HCT116 (cell line): ENCODE measurements at regions not wholly inside any gene's neighbourhood (a gene's known extent, or its start where the extent isn't known, plus 50 kb on each side); places are given as distances from the start of the nearest gene placed in this dataset.

Source experiments
- ATAC-seq: fragments of 200-7000 bp; cut with Tn5 transposase; 2 replicates; pipeline ENCODE4 v1.9.1; 2020; ENCODE audit warnings: mild to moderate bottlenecking, moderate library complexity
- BruUV-seq: library from RNA; stranded (reverse); fragments of 400-500 nt; replicated peaks from 2 replicates; lab custom pipeline; 2021; lab: Mats Ljungman, UMichigan
- CTCF ChIA-PET: fragments of 300-600 bp; sonication (Branson Sonifier 250); formaldehyde crosslinking; loops from one replicate; lab custom pipeline; 2021; ENCODE audit warnings: antibody characterized with exemption; lab: Charles Lee
- POLR2A ChIA-PET: fragments of 300-600, 350-600 bp; sonication (Branson Sonifier 250); formaldehyde crosslinking; loops from one replicate; lab custom pipeline; 2021; ENCODE audit warnings: antibody characterized with exemption; lab: Charles Lee
- RAD21 ChIA-PET, 2 experiments: fragments of 300-600 bp; sonication (Branson Sonifier 250); formaldehyde crosslinking; loops; one replicate each; lab custom pipeline; 2023; ENCODE audit warnings: low total read pairs in 2 of 2; ENCODE audit not compliant: uncharacterized antibody in 2 of 2, unreplicated experiment in 2 of 2, low non-redundant PET in 1 of 2; lab: Charles Lee
- DNase-seq: peaks from one replicate; pipeline ENCODE4 v3.0.0-alpha.2; 2010; ENCODE audit warnings: low read depth, low spot score
- H2AFZ ChIP-seq: fragments of 200-600 bp; shearing (Covaris generic), sonication (generic); 2 replicates; pipeline ENCODE4 v1.6.1; 2017; ENCODE audit warnings: low read depth, mixed run types, mixed read lengths, antibody characterized with exemption, low read length; ENCODE audit not compliant: poor library complexity, severe bottlenecking
- H3K27ac ChIP-seq: 2 replicates; pipeline ENCODE4 v1.5.1; 2012; ENCODE audit warnings: low read depth, low read length
- H3K27me3 ChIP-seq: fragments of 200-600 bp; sonication (generic); 2 replicates; pipeline ENCODE4 v1.6.1; 2016; ENCODE audit warnings: mixed run types, low read length, mixed read lengths; ENCODE audit not compliant: insufficient read depth
- H3K36me3 ChIP-seq, 2 experiments: fragments of 200-500 bp in 1 of 2; fragments of 200-600 bp in 1 of 2; sonication (Bioruptor generic) in 1 of 2; sonication (generic) in 1 of 2; 2 replicates each; pipeline versions ENCODE4 v1.5.1 to v1.6.1; 2014 to 2016; ENCODE audit warnings: low read length in 2 of 2, inconsistent platforms in 1 of 2, mixed read lengths in 1 of 2, mixed run types in 1 of 2; ENCODE audit not compliant: insufficient read depth in 2 of 2, control insufficient read depth in 1 of 2
- H3K4me1 ChIP-seq, 2 experiments: fragments of 200-600 bp in 1 of 2; sonication (generic) in 1 of 2; 2 replicates each; pipeline versions ENCODE4 v1.5.1 to v1.6.1; 2012 to 2017; ENCODE audit warnings: low read length in 2 of 2, inconsistent platforms in 1 of 2, mild to moderate bottlenecking in 1 of 2, mixed read lengths in 1 of 2, mixed run types in 1 of 2, moderate library complexity in 1 of 2; ENCODE audit not compliant: insufficient read depth in 2 of 2, control insufficient read depth in 1 of 2
- H3K4me2 ChIP-seq: fragments of 200-600 bp; sonication (generic); 2 replicates; pipeline ENCODE4 v1.6.1; 2017; ENCODE audit warnings: mixed run types, low read length, mixed read lengths
- H3K4me3 ChIP-seq, 2 experiments: fragments of 200-600 bp in 1 of 2; sonication (generic) in 1 of 2; replicated peaks in 1 of 2; 2 replicates each; pipeline ENCODE4 v1.5.1; 2011 to 2016; ENCODE audit warnings: low read length in 2 of 2, control low read depth in 1 of 2, low read depth in 1 of 2, mild to moderate bottlenecking in 1 of 2, mixed read lengths in 1 of 2, mixed run types in 1 of 2
- H3K79me2 ChIP-seq: fragments of 200-600 bp; sonication (generic); 2 replicates; pipeline ENCODE4 v1.6.1; 2017; ENCODE audit warnings: mild to moderate bottlenecking, mixed run types, low read length, moderate library complexity, mixed read lengths; ENCODE audit not compliant: insufficient read depth
- H3K9ac ChIP-seq: fragments of 200-600 bp; sonication (generic); 2 replicates; pipeline ENCODE4 v1.6.1; 2016; ENCODE audit warnings: low read length, mixed read lengths
- H3K9me2 ChIP-seq: fragments of 200-600 bp; sonication (generic), shearing (Covaris generic); 2 replicates; pipeline ENCODE4 v1.6.1; 2017; ENCODE audit warnings: mixed run types, mild to moderate bottlenecking, moderate library complexity; ENCODE audit not compliant: insufficient read depth
- H3K9me3 ChIP-seq, 2 experiments: fragments of 200-500 bp in 1 of 2; fragments of 200-600 bp in 1 of 2; sonication (Bioruptor generic) in 1 of 2; sonication (generic) in 1 of 2; 2 replicates each; pipeline ENCODE4 v1.6.1; 2014 to 2017; ENCODE audit warnings: low read length in 2 of 2, mixed read lengths in 2 of 2, inconsistent platforms in 1 of 2, low read depth in 1 of 2, mild to moderate bottlenecking in 1 of 2, mixed run types in 1 of 2, moderate library complexity in 1 of 2; ENCODE audit not compliant: control insufficient read depth in 1 of 2, insufficient read depth in 1 of 2
- H4K20me1 ChIP-seq: fragments of 200-600 bp; sonication (generic), shearing (Covaris generic); 2 replicates; pipeline ENCODE4 v1.6.1; 2017; ENCODE audit warnings: mixed run types, mild to moderate bottlenecking, moderate library complexity; ENCODE audit not compliant: insufficient read depth
- ATF3 ChIP-seq: IDR thresholded peaks from 2 replicates; pipeline ENCODE4 v1.6.1; 2012
- CBX3 ChIP-seq: IDR thresholded peaks from 2 replicates; pipeline ENCODE4 v1.6.1; 2012; ENCODE audit warnings: low read depth
- CEBPB ChIP-seq: IDR thresholded peaks from 2 replicates; pipeline ENCODE4 v1.6.1; 2012; ENCODE audit warnings: low read depth
- CTCF ChIP-seq, 3 experiments: fragments of 200-600 bp in 1 of 3; sonication (generic) in 1 of 3; IDR thresholded peaks in 2 of 3; conservative IDR thresholded peaks in 1 of 3; 2 replicates each; pipeline ENCODE4 v1.5.1; 2012 to 2017; ENCODE audit warnings: low read depth in 2 of 3, low read length in 2 of 3, antibody characterized with exemption in 1 of 3, borderline replicate concordance in 1 of 3, control low read depth in 1 of 3, mild to moderate bottlenecking in 1 of 3, mixed read lengths in 1 of 3, mixed run types in 1 of 3, moderate library complexity in 1 of 3; ENCODE audit not compliant: insufficient read depth in 1 of 3
- EGR1 ChIP-seq: IDR thresholded peaks from 2 replicates; pipeline ENCODE4 v1.6.1; 2012; ENCODE audit warnings: low read depth
- ELF1 ChIP-seq: IDR thresholded peaks from 2 replicates; pipeline ENCODE4 v1.6.1; 2012; ENCODE audit warnings: low read depth, borderline replicate concordance
- EZH2 ChIP-seq: fragments of 200-600 bp; sonication (generic); IDR thresholded peaks from 2 replicates; pipeline ENCODE4 v1.6.1; 2017; ENCODE audit warnings: antibody characterized with exemption, mixed run types
- EZH2phosphoT487 ChIP-seq: fragments of 200-600 bp; IDR thresholded peaks from 2 replicates; pipeline ENCODE4 v1.6.1; 2018; ENCODE audit warnings: antibody characterized with exemption, borderline replicate concordance
- FOSL1 ChIP-seq: IDR thresholded peaks from 2 replicates; pipeline ENCODE4 v1.6.1; 2012; ENCODE audit warnings: low read depth
- MAX ChIP-seq: IDR thresholded peaks from 2 replicates; pipeline ENCODE4 v1.6.1; 2012
- POLR2A ChIP-seq: IDR thresholded peaks from 2 replicates; pipeline ENCODE4 v1.7.0; 2011; ENCODE audit warnings: borderline replicate concordance; ENCODE audit not compliant: insufficient read depth, insufficient read length; ENCODE audit errors: extremely low read depth
- RAD21 ChIP-seq: IDR thresholded peaks from 2 replicates; pipeline ENCODE4 v1.6.1; 2012; ENCODE audit warnings: low read depth, mild to moderate bottlenecking
- REST ChIP-seq: IDR thresholded peaks from 2 replicates; pipeline ENCODE4 v1.6.1; 2012; ENCODE audit warnings: low read depth
- SIN3A ChIP-seq: IDR thresholded peaks from 2 replicates; pipeline ENCODE4 v1.6.1; 2012; ENCODE audit warnings: low read depth
- SP1 ChIP-seq: IDR thresholded peaks from 2 replicates; pipeline ENCODE4 v1.6.1; 2012; ENCODE audit warnings: low read depth
- TCF7L2 ChIP-seq: IDR thresholded peaks from 2 replicates; pipeline ENCODE4 v1.7.0; 2011; ENCODE audit warnings: borderline replicate concordance, inconsistent platforms; ENCODE audit not compliant: insufficient read depth, insufficient read length; ENCODE audit errors: extremely low read depth
- ZBTB33 ChIP-seq: IDR thresholded peaks from 2 replicates; pipeline ENCODE4 v1.6.1; 2011; ENCODE audit warnings: mild to moderate bottlenecking, low read length, moderate library complexity; ENCODE audit not compliant: insufficient replicate concordance; ENCODE audit errors: extremely low read depth
- ZFX ChIP-seq: fragments of 450-650 bp; IDR thresholded peaks from 2 replicates; pipeline ENCODE4 v1.6.1; 2017
- ZNF274 ChIP-seq: fragments of 200-500 bp; sonication (Bioruptor generic); IDR thresholded peaks from 2 replicates; pipeline ENCODE4 v1.6.1; 2014; ENCODE audit warnings: mild to moderate bottlenecking, low read depth, low read length, inconsistent platforms
- intact Hi-C: fragments of 100-400 bp; cut with micrococcal nuclease; formaldehyde crosslinking; loops from 2 replicates; pipeline ENCODE4 v1.10.0; 2022

GRCh38 chr5:143966280-143966679 lies 154.3 kb downstream of the HMHB1 start:
- Histone ChIP-seq H4K20me1 (no peaks in the 10 kb centered on the region), H3K79me2 (no peaks in the 10 kb centered on the region), H3K27ac (no peak overlapping the region), H3K9me2 (no peaks in the 10 kb centered on the region), H3K27me3 (no peaks in the 10 kb centered on the region), H3K4me3 (no peak overlapping the region), H3K4me2 (no peak overlapping the region), H3K4me1 (no peaks in the 10 kb centered on the region), H3K9me3 (no peaks in the 10 kb centered on the region), H3K9ac (no peak overlapping the region), H2AFZ (no peak overlapping the region), H3K36me3 (no peaks in the 10 kb centered on the region)
- BruUV-seq = no TSS peak
- intact Hi-C loops = loop anchor here (5.0 kb wide), 3 partner anchors 139 to 1044 kb away; no protein-coding TSS in a partner anchor
- ChIA-PET POLR2A (no interaction called here), CTCF (interaction anchor here (0.7 kb wide), 1 partner anchor 181 kb away, joined by 3 read pairs; no protein-coding TSS in a partner anchor), RAD21 (no interaction called here)
- ATAC-seq = no peak
- DNase-seq = no peak
- TF ChIP-seq ZBTB33 = no peak
- no peak for TF ChIP-seq ELF1
- no peak for TF ChIP-seq CEBPB
- TF ChIP-seq EGR1 = no peak
- no peak for TF ChIP-seq SIN3A
- TF ChIP-seq REST = no peak
- TF ChIP-seq ATF3 = no peak
- TF ChIP-seq SP1 = no peak
- TF ChIP-seq EZH2 = no peak
- TF ChIP-seq MAX = no peak
- no peak for TF ChIP-seq TCF7L2
- TF ChIP-seq ZFX = no peak
- no peak for TF ChIP-seq FOSL1
- no peak for TF ChIP-seq CTCF (IDR thresholded peaks at IDR 0.05 in 2 of 3, conservative IDR thresholded peaks at IDR 0.05 in 1 of 3; ENCODE audit: borderline replicate concordance in 1 of 3, insufficient read depth in 1 of 3, low read depth in 2 of 3, low read length in 2 of 3)
- no peak for TF ChIP-seq EZH2phosphoT487
- TF ChIP-seq ZNF274 = no peak
- TF ChIP-seq POLR2A = no peak
- TF ChIP-seq CBX3 = no peak
- TF ChIP-seq RAD21 = no peak
- TF ChIP-seq, all 23 proteins: peak for 0
